Astrocyte (in vitro differentiated cells and primary cell): ENCODE measurements at regions not wholly inside any gene's neighbourhood (a gene's known extent, or its start where the extent isn't known, plus 50 kb on each side); places are given as distances from the start of the nearest gene placed in this dataset.

ENCODE experiments used
- CTCF ChIP-seq: IDR thresholded peaks from 2 replicates; pipeline ENCODE4 v1.5.1; 2011; ENCODE audit warnings: low read depth, mild to moderate bottlenecking, inconsistent platforms, low read length, moderate library complexity; ENCODE audit not compliant: insufficient read depth
- EZH2 ChIP-seq: IDR thresholded peaks from 2 replicates; pipeline ENCODE4 v1.6.1; 2012; ENCODE audit warnings: mild to moderate bottlenecking, low read length, inconsistent platforms; ENCODE audit not compliant: insufficient read depth

DNA sequence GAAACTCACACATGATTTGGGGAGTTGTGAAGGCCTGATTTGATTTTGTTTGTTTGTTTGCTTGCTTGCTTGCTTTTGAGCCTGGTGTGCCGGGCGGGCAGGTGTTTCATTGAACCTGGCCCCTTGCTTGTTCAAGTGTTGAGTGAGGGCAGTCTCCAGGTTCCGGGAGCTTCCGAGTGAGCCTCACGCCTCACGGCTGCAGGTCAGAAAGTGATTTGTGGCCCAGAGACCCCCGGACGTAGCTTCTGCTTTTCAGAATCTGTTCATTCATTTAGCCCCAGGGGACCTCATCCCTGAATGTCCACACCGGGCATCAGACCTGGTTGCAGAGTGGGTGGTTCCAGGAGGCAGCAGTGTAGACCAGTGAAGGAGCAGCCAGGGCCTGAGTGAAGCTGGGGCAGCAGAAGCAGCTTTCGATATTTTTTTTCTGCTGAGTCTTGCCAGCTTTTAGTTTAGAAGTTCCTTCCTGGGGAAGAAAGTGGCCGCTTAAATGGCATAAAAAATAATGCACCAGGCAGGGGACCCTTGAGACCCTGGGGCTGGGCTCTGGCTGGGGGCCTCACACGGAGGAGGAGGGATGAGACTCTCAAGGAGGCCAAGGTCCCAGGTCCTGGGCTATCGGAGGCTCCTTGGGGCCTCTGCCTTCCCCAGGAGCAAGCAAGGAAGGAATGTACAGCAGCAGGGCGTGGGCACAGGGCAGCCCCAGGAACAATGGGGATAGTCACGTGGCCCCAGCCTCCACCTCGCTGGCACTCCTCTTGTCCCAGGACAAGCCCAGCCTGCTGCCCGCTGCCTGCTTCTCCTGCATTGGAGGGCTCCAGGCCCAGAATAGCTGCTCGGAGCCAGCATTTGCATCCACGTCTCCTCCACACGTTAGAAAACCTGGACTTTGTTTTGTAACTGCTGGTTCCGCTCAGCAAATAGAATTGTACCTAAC lies 89.2 kb upstream of the BHLHE23 start:
- TF ChIP-seq CTCF (no peak), EZH2 (no peak)
